Suprapubic skin (tissue), 4 donors: ENCODE measurements at regions not wholly inside any gene's neighbourhood (a gene's known extent, or its start where the extent isn't known, plus 50 kb on each side); places are given as distances from the start of the nearest gene placed in this dataset.
"Not testable (repeated sequence)": the region's sequence is repeated elsewhere in the genome, so short reads cannot be mapped to it uniquely, and the experiment has no call there.

Source experiments
- DNase-seq, 2 donors: peaks; one replicate each; pipeline ENCODE4 v3.0.0-alpha.2; 2019; ENCODE audit warnings: low spot score in 2 of 2
- H3K27ac ChIP-seq: fragments of 200-600 bp; sonication (generic); one replicate; pipeline ENCODE4 v1.5.1; 2019
- H3K27me3 ChIP-seq: fragments of 200-600 bp; sonication (generic); one replicate; pipeline ENCODE4 v1.5.1; 2019
- H3K36me3 ChIP-seq: fragments of 200-600 bp; sonication (generic); one replicate; pipeline ENCODE4 v1.5.1; 2019
- H3K4me1 ChIP-seq: fragments of 200-600 bp; sonication (generic); one replicate; pipeline ENCODE4 v1.5.1; 2019
- H3K4me3 ChIP-seq: fragments of 200-600 bp; sonication (generic); one replicate; pipeline ENCODE4 v1.5.1; 2019; ENCODE audit warnings: mild to moderate bottlenecking
- H3K9me3 ChIP-seq: fragments of 200-600 bp; sonication (generic); one replicate; pipeline ENCODE4 v1.5.1; 2019
- EP300 ChIP-seq: sonication (generic); formaldehyde crosslinking; IDR thresholded peaks from one replicate; pipeline ENCODE4 v1.6.1; 2017; ENCODE audit warnings: antibody characterized with exemption
- POLR2A ChIP-seq, 2 donors: fragments of 450-650 bp; IDR thresholded peaks; one replicate each; pipeline ENCODE4 v1.6.1; 2017; ENCODE audit warnings: antibody characterized with exemption in 2 of 2, mild to moderate bottlenecking in 2 of 2, moderate library complexity in 2 of 2
- POLR2AphosphoS5 ChIP-seq, 3 donors: sonication (generic); formaldehyde crosslinking; IDR thresholded peaks; one replicate each; pipeline ENCODE4 v1.6.1; 2017; ENCODE audit warnings: antibody characterized with exemption in 3 of 3
- WGBS: methylation state at CpG from one replicate; pipeline ENCODE4 v1.1.5; 2018; 5-methylcytosine and 5-hydroxymethylcytosine counted together
- TF ChIP-seq, protein P1 (sequence below), 2 donors: fragments of 200-600 bp in 1 of 2; fragments of 450-650 bp in 1 of 2; sonication (generic) in 1 of 2; IDR thresholded peaks; one replicate each; pipeline ENCODE4 v1.5.1; 2016 to 2019; ENCODE audit warnings: antibody characterized with exemption in 2 of 2, mild to moderate bottlenecking in 1 of 2, moderate library complexity in 1 of 2

GRCh38 chr18:1019191-1019590, 114.5 kb downstream of the ADCYAP1 start:
- Histone ChIP-seq H3K4me1 (no peaks in the 10 kb centered on the region), H3K4me3 (no peak overlapping the region), H3K27ac (no peak overlapping the region), H3K9me3 (no peaks in the 10 kb centered on the region), H3K36me3 (no peaks in the 10 kb centered on the region), H3K27me3 (no peaks in the 10 kb centered on the region)
- DNase-seq: no peak
- 43% methylated on average over 3 of the region's 3 CpGs for WGBS
- TF ChIP-seq POLR2AphosphoS5 (IDR thresholded peaks at IDR 0.05) (no peak), EP300 (no peak), POLR2A (IDR thresholded peaks at IDR 0.05) (no peak)
- TF ChIP-seq, protein P1, sequence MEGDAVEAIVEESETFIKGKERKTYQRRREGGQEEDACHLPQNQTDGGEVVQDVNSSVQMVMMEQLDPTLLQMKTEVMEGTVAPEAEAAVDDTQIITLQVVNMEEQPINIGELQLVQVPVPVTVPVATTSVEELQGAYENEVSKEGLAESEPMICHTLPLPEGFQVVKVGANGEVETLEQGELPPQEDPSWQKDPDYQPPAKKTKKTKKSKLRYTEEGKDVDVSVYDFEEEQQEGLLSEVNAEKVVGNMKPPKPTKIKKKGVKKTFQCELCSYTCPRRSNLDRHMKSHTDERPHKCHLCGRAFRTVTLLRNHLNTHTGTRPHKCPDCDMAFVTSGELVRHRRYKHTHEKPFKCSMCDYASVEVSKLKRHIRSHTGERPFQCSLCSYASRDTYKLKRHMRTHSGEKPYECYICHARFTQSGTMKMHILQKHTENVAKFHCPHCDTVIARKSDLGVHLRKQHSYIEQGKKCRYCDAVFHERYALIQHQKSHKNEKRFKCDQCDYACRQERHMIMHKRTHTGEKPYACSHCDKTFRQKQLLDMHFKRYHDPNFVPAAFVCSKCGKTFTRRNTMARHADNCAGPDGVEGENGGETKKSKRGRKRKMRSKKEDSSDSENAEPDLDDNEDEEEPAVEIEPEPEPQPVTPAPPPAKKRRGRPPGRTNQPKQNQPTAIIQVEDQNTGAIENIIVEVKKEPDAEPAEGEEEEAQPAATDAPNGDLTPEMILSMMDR (IDR thresholded peaks at IDR 0.05): no peak

DNA sequence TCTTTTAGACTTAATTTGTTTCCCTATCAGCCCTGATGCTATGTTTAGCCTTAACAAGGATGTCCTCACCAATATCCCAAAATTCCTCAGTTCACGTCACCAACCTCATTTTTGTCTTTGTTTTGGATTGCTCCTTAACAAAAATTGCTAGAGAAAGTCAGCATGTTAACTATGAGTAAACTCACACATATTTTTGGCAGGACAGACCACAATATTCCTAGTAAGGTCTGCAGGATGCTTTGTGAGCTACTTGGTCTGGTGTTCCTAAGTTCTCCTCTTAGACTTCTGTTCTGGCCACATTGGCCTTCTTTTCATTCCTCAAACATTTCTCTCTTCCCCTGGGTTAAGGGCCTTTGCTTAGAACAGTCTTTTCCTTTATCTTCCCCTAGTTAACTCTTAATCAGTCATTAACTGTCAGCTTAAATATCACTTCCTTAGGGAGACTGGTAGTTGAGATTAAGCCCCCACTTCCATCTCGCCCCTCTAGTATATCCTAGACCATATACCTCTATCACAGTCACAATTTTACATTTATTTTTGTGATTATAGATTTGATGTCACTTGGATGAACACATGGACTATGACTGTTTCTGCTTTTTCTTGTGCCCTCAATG, 116.2 kb downstream of the ADCYAP1 start:
- H3K36me3 ChIP-seq: no peaks in the 10 kb centered on the region
- 76% methylated on average over 2 of the region's 2 CpGs for WGBS
- no peaks in the 10 kb centered on the region for H3K4me1 ChIP-seq
- no peak overlapping the region for H3K4me3 ChIP-seq
- H3K27me3 ChIP-seq: no peaks in the 10 kb centered on the region
- DNase-seq: no peak
- TF ChIP-seq EP300 (no peak), POLR2AphosphoS5 (IDR thresholded peaks at IDR 0.05) (no peak), POLR2A (IDR thresholded peaks at IDR 0.05) (no peak)
- TF ChIP-seq, protein P1 (IDR thresholded peaks at IDR 0.05): no peak
- H3K9me3 ChIP-seq: no peaks in the 10 kb centered on the region
- H3K27ac ChIP-seq: no peak overlapping the region

GRCh38 chr18:1026930-1027329, 122.3 kb downstream of the ADCYAP1 start:
- Histone ChIP-seq H3K4me3 (no peak overlapping the region), H3K36me3 (no peaks in the 10 kb centered on the region), H3K27me3 (no peaks in the 10 kb centered on the region), H3K27ac (no peak overlapping the region), H3K9me3 (peaks cover 4% of the 10 kb centered on the region), H3K4me1 (no peaks in the 10 kb centered on the region)
- TF ChIP-seq POLR2AphosphoS5 (IDR thresholded peaks at IDR 0.05): no peak
- TF ChIP-seq POLR2A (IDR thresholded peaks at IDR 0.05): no peak
- TF ChIP-seq, protein P1 (IDR thresholded peaks at IDR 0.05): no peak
- TF ChIP-seq EP300: no peak
- DNase-seq: no peak
- 97% methylated on average over 1 of the region's 1 CpG for WGBS

DNA sequence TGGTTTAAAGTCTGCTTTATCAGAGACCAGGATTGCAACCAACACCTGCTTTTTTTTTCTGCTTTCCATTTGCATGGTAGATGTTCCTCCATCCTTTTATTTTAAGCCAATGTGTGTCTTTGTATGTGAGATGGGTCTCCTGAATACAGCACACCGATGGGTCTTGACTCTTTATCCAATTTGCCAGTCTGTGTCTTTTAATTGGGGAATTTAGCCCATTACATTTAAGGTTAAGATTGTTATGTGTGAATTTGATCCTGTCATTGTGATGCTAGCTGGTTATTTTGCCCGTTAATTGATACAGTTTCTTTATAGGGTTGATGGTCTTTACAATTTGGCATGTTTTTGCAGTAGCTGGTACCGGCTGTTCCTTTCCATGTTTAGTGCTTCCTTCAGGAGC, 128.4 kb downstream of the ADCYAP1 start:
- WGBS: 86% methylated on average over 3 of the region's 3 CpGs
- not testable (repeated sequence) for H3K27me3 ChIP-seq

DNA sequence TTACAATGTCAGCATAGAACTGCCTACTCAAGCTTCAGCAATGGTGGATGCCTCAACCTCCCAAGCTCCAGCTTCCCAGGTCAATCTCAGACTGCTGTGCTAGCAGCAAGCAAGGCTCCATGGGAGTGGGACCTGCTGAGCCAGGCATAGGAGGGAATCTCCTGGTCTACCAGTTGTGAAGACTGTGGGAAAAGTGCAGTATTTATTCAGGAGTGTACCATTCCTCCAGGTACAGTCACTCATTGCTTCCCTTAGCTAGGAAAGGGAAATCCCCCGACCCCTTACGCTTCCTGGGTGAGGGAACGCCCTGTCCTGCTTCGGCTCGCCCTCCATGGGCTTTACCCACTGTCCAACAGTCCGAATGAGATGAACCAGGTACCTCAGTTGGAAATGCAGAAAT, 130.3 kb downstream of the ADCYAP1 start:
- 80% methylated on average over 6 of the region's 6 CpGs for WGBS
- Histone ChIP-seq H3K9me3 (no peaks in the 10 kb centered on the region), H3K4me1 (no peaks in the 10 kb centered on the region), H3K36me3 (no peaks in the 10 kb centered on the region), H3K4me3 (no peak overlapping the region), H3K27me3 (no peaks in the 10 kb centered on the region), H3K27ac (no peak overlapping the region)
- TF ChIP-seq EP300 (no peak), POLR2AphosphoS5 (IDR thresholded peaks at IDR 0.05) (no peak), POLR2A (IDR thresholded peaks at IDR 0.05) (no peak)
- TF ChIP-seq, protein P1 (IDR thresholded peaks at IDR 0.05): no peak
- DNase-seq: no peak

More for the DNA sequence above, 128.4 kb downstream of the ADCYAP1 start:
- H3K4me3 ChIP-seq, H3K9me3 ChIP-seq, H3K4me1 ChIP-seq, H3K36me3 ChIP-seq, H3K27ac ChIP-seq, DNase-seq: not testable (repeated sequence)

- no peaks in the 10 kb centered on the region for H3K36me3 ChIP-seq
- WGBS: 67% methylated on average over 3 of the region's 3 CpGs
- H3K4me1 ChIP-seq: no peaks in the 10 kb centered on the region
- no peak for DNase-seq
- H3K4me3 ChIP-seq: no peak overlapping the region
- H3K9me3 ChIP-seq: no peaks in the 10 kb centered on the region
- H3K27me3 ChIP-seq: no peaks in the 10 kb centered on the region
- TF ChIP-seq POLR2AphosphoS5 (IDR thresholded peaks at IDR 0.05) (no peak), POLR2A (IDR thresholded peaks at IDR 0.05) (no peak)
- TF ChIP-seq, protein P1 (IDR thresholded peaks at IDR 0.05): no peak
- no peak overlapping the region for H3K27ac ChIP-seq
Observed at GRCh38 chr18:1036926-1037325, 132.3 kb downstream of the ADCYAP1 start.
